ENCODE measurements at regions not wholly inside any gene's neighbourhood (a gene's known extent, or its start where the extent isn't known, plus 50 kb on each side); places are given as distances from the start of the nearest gene placed in this dataset.

GRCh38 chr4:78687818-78688217 lies 88.3 kb upstream of the BMP2K start:
- H3K36me3 ChIP-seq: no peaks in the 10 kb centered on the region
- H3K27ac ChIP-seq: no peak overlapping the region
- H3K9me3 ChIP-seq (ENCODE audit: low read depth): no peaks in the 10 kb centered on the region
- H3K4me3 ChIP-seq: no peak overlapping the region
- no peak for TF ChIP-seq CTCF (IDR thresholded peaks at IDR 0.05; ENCODE audit: low read depth, low read length)
- peak in 1 of 2 donors; percentile 62 for DNase-seq (ENCODE audit: low read depth in 1 of 2, low spot score in 1 of 2)
- no peaks in the 10 kb centered on the region for H3K27me3 ChIP-seq
- H3K4me1 ChIP-seq (ENCODE audit: low read depth): peaks cover 46% of the 10 kb centered on the region

GRCh38 chr4:78688366-78688765 lies 87.8 kb upstream of the BMP2K start:
- H3K27ac ChIP-seq: no peak overlapping the region
- no peaks in the 10 kb centered on the region for H3K36me3 ChIP-seq
- no peak overlapping the region for H3K4me3 ChIP-seq
- no peaks in the 10 kb centered on the region for H3K27me3 ChIP-seq
- no peaks in the 10 kb centered on the region for H3K9me3 ChIP-seq (ENCODE audit: low read depth)
- TF ChIP-seq CTCF (IDR thresholded peaks at IDR 0.05; ENCODE audit: low read depth, low read length): no peak
- DNase-seq (ENCODE audit: low read depth in 1 of 2, low spot score in 1 of 2): peak in 1 of 2 donors; percentile 23
- peaks cover 48% of the 10 kb centered on the region for H3K4me1 ChIP-seq (ENCODE audit: low read depth)

- no peak for TF ChIP-seq CTCF (IDR thresholded peaks at IDR 0.05; ENCODE audit: low read depth, low read length)
- peak in 1 of 2 donors; percentile 25 for DNase-seq (ENCODE audit: low read depth in 1 of 2, low spot score in 1 of 2)
- Histone ChIP-seq H3K27me3 (no peaks in the 10 kb centered on the region), H3K9me3 (ENCODE audit: low read depth) (no peaks in the 10 kb centered on the region), H3K36me3 (no peaks in the 10 kb centered on the region), H3K27ac (no peak overlapping the region), H3K4me3 (no peak overlapping the region), H3K4me1 (ENCODE audit: low read depth) (peaks cover 48% of the 10 kb centered on the region)
Observed at GRCh38 chr4:78689261-78689660, 86.9 kb upstream of the BMP2K start.

GRCh38 chr4:78689700-78690323 lies 86.3 kb upstream of the BMP2K start:
- H3K27ac ChIP-seq: no peak overlapping the region
- no peaks in the 10 kb centered on the region for H3K36me3 ChIP-seq
- no peak for TF ChIP-seq CTCF (IDR thresholded peaks at IDR 0.05; ENCODE audit: low read depth, low read length)
- no peak for DNase-seq (ENCODE audit: low read depth in 1 of 2, low spot score in 1 of 2)
- H3K27me3 ChIP-seq: no peaks in the 10 kb centered on the region
- no peaks in the 10 kb centered on the region for H3K9me3 ChIP-seq (ENCODE audit: low read depth)
- no peak overlapping the region for H3K4me3 ChIP-seq
- peaks cover 45% of the 10 kb centered on the region for H3K4me1 ChIP-seq (ENCODE audit: low read depth)

- H3K27ac ChIP-seq: no peak overlapping the region
Observed at GRCh38 chr4:78691334-78691754, 84.8 kb upstream of the BMP2K start.

More at GRCh38 chr4:78691334-78691754, 84.8 kb upstream of the BMP2K start:
- H3K36me3 ChIP-seq: no peaks in the 10 kb centered on the region
- DNase-seq (ENCODE audit: low read depth in 1 of 2, low spot score in 1 of 2): peak in 1 of 2 donors; percentile 38
- no peak for TF ChIP-seq CTCF (IDR thresholded peaks at IDR 0.05; ENCODE audit: low read depth, low read length)
- no peak overlapping the region for H3K4me3 ChIP-seq
- no peaks in the 10 kb centered on the region for H3K27me3 ChIP-seq
- H3K4me1 ChIP-seq (ENCODE audit: low read depth): peaks cover 40% of the 10 kb centered on the region
- H3K9me3 ChIP-seq (ENCODE audit: low read depth): no peaks in the 10 kb centered on the region
